Raji (cell line): ENCODE measurements at regions not wholly inside any gene's neighbourhood (a gene's known extent, or its start where the extent isn't known, plus 50 kb on each side); places are given as distances from the start of the nearest gene placed in this dataset.

Experiments used
- POLR2A ChIP-seq: IDR thresholded peaks from 2 replicates; pipeline ENCODE4 v1.6.1; 2011; ENCODE audit warnings: low read depth, low read length, control low read depth; ENCODE audit not compliant: insufficient read depth

- TF ChIP-seq POLR2A = no peak
Measured at GRCh38 chr5:117133198-117133597, 558.6 kb upstream of the SEMA6A start.

- TF ChIP-seq POLR2A = no peak
Measured at GRCh38 chr5:117131876-117132275, 557.3 kb upstream of the SEMA6A start.

- TF ChIP-seq POLR2A = no peak
Measured at GRCh38 chr5:117131048-117131679, 556.5 kb upstream of the SEMA6A start.

- no peak for TF ChIP-seq POLR2A
Measured at GRCh38 chr5:117118499-117118898, 543.9 kb upstream of the SEMA6A start.

- TF ChIP-seq POLR2A = no peak
Measured at GRCh38 chr5:117110548-117110947, 535.9 kb upstream of the SEMA6A start.

- no peak for TF ChIP-seq POLR2A
Measured at GRCh38 chr5:117107859-117108258, 533.2 kb upstream of the SEMA6A start.

GRCh38 chr5:117103703-117104102 is 529.1 kb upstream of the SEMA6A start:
- TF ChIP-seq POLR2A = no peak

- TF ChIP-seq POLR2A = no peak
Measured at GRCh38 chr5:117102591-117102990, 528.0 kb upstream of the SEMA6A start.

- TF ChIP-seq POLR2A = no peak
Measured at GRCh38 chr5:117100176-117100575, 525.6 kb upstream of the SEMA6A start.

GRCh38 chr5:117098094-117098493 is 523.5 kb upstream of the SEMA6A start:
- TF ChIP-seq POLR2A = no peak

- TF ChIP-seq POLR2A = no peak
Measured at GRCh38 chr5:117095346-117096332, 521.0 kb upstream of the SEMA6A start.

- TF ChIP-seq POLR2A = no peak
Measured at GRCh38 chr5:117094114-117094815, 519.6 kb upstream of the SEMA6A start.

GRCh38 chr5:117093653-117094052 is 519.0 kb upstream of the SEMA6A start:
- TF ChIP-seq POLR2A = no peak

GRCh38 chr5:117089001-117089400 is 514.4 kb upstream of the SEMA6A start:
- TF ChIP-seq POLR2A = no peak

GRCh38 chr5:117088176-117088575 is 513.6 kb upstream of the SEMA6A start:
- TF ChIP-seq POLR2A = no peak
